ENCODE measurements at regions not wholly inside any gene's neighbourhood (a gene's known extent, or its start where the extent isn't known, plus 50 kb on each side); places are given as distances from the start of the nearest gene placed in this dataset.
"Not testable (repeated sequence)": the region's sequence is repeated elsewhere in the genome, so short reads cannot be mapped to it uniquely, and the experiment has no call there.

GRCh38 chr13:52254299-52254698 lies 94.9 kb upstream of the NEK3 start:
- H3K27ac ChIP-seq (ENCODE audit: insufficient read depth, low read length); H3K4me2 ChIP-seq (ENCODE audit: low read depth, low read length); H3K4me1 ChIP-seq (ENCODE audit: control insufficient read depth, insufficient read depth, low read length); H4K20me1 ChIP-seq (ENCODE audit: insufficient read depth, low read length); BruUV-seq (replicated peaks); H2AK9ac ChIP-seq (replicated peaks; ENCODE audit: low read depth, low read length, poor library complexity); H3K4me3 ChIP-seq (ENCODE audit: insufficient read depth, low read depth, low read length); H2BK20ac ChIP-seq (ENCODE audit: low read depth, low read length); POLR2A ChIA-PET (ENCODE audit: unreplicated experiment); H4K91ac ChIP-seq (ENCODE audit: insufficient read depth, low read depth, low read length); H3K18ac ChIP-seq (ENCODE audit: low read depth, low read length); H3K56ac ChIP-seq (ENCODE audit: extremely low read depth, insufficient read depth, low read length); H3K9me1 ChIP-seq (ENCODE audit: insufficient read depth, low read length); H2AFZ ChIP-seq (replicated peaks; ENCODE audit: low read length, poor library complexity); ATAC-seq (ENCODE audit: low read depth); intact Hi-C loops (cut with micrococcal nuclease); H2BK15ac ChIP-seq (ENCODE audit: low read depth, low read length); dilution Hi-C loops (cut with HindIII; ENCODE audit: low sequenced_read_pairs, unreplicated experiment); H3K14ac ChIP-seq (replicated peaks; ENCODE audit: low read depth, low read length); in situ Hi-C loops (cut with MboI; ENCODE audit: low sequenced_read_pairs); H3K9me3 ChIP-seq (ENCODE audit: control insufficient read depth, insufficient read depth, low read length); H2BK5ac ChIP-seq (ENCODE audit: low read depth, low read length, poor library complexity, severe bottlenecking); H3K36me3 ChIP-seq (ENCODE audit: control insufficient read depth, insufficient read depth, low read length); H4K8ac ChIP-seq (ENCODE audit: low read depth in 2 of 2, low read length in 2 of 2); H3K23ac ChIP-seq (ENCODE audit: low read depth, low read length); H2AK5ac ChIP-seq (ENCODE audit: low read depth, low read length); H3K79me1 ChIP-seq (ENCODE audit: low read depth in 1 of 2, low read length in 2 of 2); H2BK120ac ChIP-seq (ENCODE audit: low read depth, low read length); H4K5ac ChIP-seq (ENCODE audit: low read depth, low read length); DNase-seq; CTCF ChIA-PET; H3K9ac ChIP-seq (ENCODE audit: low read depth, low read length); H3K27me3 ChIP-seq (ENCODE audit: control insufficient read depth, insufficient read depth, low read length); H3K4ac ChIP-seq (ENCODE audit: low read depth, low read length): not testable (repeated sequence)
- WGBS, 2 experiments (ENCODE audit: extremely low coverage in 2 of 2, insufficient read length in 1 of 2), result no CpG with 5 or more reads among the region's 24 CpGs

- H2BK5ac ChIP-seq (ENCODE audit: low read depth, low read length, poor library complexity, severe bottlenecking); H3K9ac ChIP-seq (ENCODE audit: low read depth, low read length); POLR2A ChIA-PET (ENCODE audit: unreplicated experiment); H4K5ac ChIP-seq (ENCODE audit: low read depth, low read length); H3K4ac ChIP-seq (ENCODE audit: low read depth, low read length); H2BK15ac ChIP-seq (ENCODE audit: low read depth, low read length); H2BK20ac ChIP-seq (ENCODE audit: low read depth, low read length); ATAC-seq (ENCODE audit: low read depth); H3K23ac ChIP-seq (ENCODE audit: low read depth, low read length); H3K14ac ChIP-seq (replicated peaks; ENCODE audit: low read depth, low read length); DNase-seq; H4K20me1 ChIP-seq (ENCODE audit: insufficient read depth, low read length); H3K27ac ChIP-seq (ENCODE audit: insufficient read depth, low read length); H3K9me3 ChIP-seq (ENCODE audit: control insufficient read depth, insufficient read depth, low read length); H3K18ac ChIP-seq (ENCODE audit: low read depth, low read length); H3K4me1 ChIP-seq (ENCODE audit: control insufficient read depth, insufficient read depth, low read length); CTCF ChIA-PET; H2BK120ac ChIP-seq (ENCODE audit: low read depth, low read length); H2AK5ac ChIP-seq (ENCODE audit: low read depth, low read length); H3K36me3 ChIP-seq (ENCODE audit: control insufficient read depth, insufficient read depth, low read length); H4K8ac ChIP-seq (ENCODE audit: low read depth in 2 of 2, low read length in 2 of 2); H4K91ac ChIP-seq (ENCODE audit: insufficient read depth, low read depth, low read length); H3K9me1 ChIP-seq (ENCODE audit: insufficient read depth, low read length); H3K56ac ChIP-seq (ENCODE audit: extremely low read depth, insufficient read depth, low read length); H3K4me2 ChIP-seq (ENCODE audit: low read depth, low read length); H3K4me3 ChIP-seq (ENCODE audit: insufficient read depth, low read depth, low read length); H3K79me1 ChIP-seq (ENCODE audit: low read depth in 1 of 2, low read length in 2 of 2); BruUV-seq (replicated peaks); H3K27me3 ChIP-seq (ENCODE audit: control insufficient read depth, insufficient read depth, low read length); in situ Hi-C loops (cut with MboI; ENCODE audit: low sequenced_read_pairs); intact Hi-C loops (cut with micrococcal nuclease); H2AK9ac ChIP-seq (replicated peaks; ENCODE audit: low read depth, low read length, poor library complexity); dilution Hi-C loops (cut with HindIII; ENCODE audit: low sequenced_read_pairs, unreplicated experiment); H2AFZ ChIP-seq (replicated peaks; ENCODE audit: low read length, poor library complexity): not testable (repeated sequence)
- no CpG with 5 or more reads among the region's 3 CpGs for WGBS, 2 experiments (ENCODE audit: extremely low coverage in 2 of 2, insufficient read length in 1 of 2)
These were observed 81.4 kb upstream of the NEK3 start for GRCh38 chr13:52240752-52241151.

Data from IMR-90 (cell line).